ENCODE measurements at regions not wholly inside any gene's neighbourhood (a gene's known extent, or its start where the extent isn't known, plus 50 kb on each side); places are given as distances from the start of the nearest gene placed in this dataset.
"Not testable (repeated sequence)": the region's sequence is repeated elsewhere in the genome, so short reads cannot be mapped to it uniquely, and the experiment has no call there.

DNA sequence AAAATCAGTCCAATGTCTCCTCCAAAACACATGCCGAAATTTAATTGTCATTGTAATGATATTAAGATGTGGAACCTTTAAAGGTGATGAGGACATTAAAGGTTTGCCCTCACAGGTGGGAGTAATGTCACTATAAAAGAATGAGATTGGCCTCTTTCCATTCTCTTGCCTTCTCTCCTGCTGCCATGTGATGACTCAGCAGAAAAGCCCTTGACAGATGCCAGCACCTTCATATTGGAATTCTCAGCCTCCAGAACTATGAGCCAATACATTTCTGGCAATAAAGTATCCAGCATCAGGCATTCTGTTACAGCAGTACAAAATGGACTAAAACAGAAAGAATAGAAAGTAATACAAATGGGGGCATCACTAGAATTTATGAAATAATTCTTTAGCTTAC lies 609.7 kb downstream of the SLC16A7 start:
- no peak for DNase-seq

DNA sequence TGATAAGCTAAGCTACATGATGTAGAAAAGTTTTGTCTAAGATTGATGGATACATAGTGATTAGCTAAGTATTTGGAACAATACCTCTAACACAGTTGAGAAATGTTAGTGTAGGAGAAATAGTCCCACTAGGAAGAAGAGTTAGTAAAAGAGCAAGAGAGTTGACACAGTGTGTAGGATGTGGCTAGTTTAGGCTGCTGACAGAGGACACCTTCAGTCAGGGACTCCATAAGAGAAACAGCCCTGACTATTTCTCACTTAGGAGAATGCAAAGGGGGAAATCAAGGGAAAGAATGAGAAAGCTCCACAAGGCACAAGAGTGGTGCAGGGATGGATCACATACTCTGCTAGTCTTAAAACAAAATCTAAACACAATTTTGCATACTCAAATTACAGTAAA lies 613.7 kb downstream of the SLC16A7 start:
- peak in 1 of 2 experiments; percentile 17 for DNase-seq

DNA sequence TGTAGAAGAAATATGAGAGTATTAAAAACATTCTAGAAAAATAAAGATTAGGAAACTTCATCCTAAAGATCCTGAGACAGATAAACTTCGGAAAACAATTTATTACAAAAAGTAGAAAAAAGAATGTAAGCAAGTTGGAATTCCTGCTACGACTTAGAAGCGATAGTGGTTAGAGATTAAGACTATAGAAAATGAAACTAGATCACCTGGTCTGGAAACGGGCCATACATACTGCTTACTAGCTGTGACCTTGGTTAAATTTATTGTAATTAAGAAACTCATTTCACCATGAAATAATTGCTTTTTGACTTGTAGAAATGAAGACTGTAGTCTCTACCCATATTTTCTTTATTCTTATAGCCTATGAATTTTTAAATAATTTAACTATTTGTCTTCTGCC lies 614.1 kb downstream of the SLC16A7 start:
- DNase-seq = peak in 1 of 2 experiments; percentile 4

DNA sequence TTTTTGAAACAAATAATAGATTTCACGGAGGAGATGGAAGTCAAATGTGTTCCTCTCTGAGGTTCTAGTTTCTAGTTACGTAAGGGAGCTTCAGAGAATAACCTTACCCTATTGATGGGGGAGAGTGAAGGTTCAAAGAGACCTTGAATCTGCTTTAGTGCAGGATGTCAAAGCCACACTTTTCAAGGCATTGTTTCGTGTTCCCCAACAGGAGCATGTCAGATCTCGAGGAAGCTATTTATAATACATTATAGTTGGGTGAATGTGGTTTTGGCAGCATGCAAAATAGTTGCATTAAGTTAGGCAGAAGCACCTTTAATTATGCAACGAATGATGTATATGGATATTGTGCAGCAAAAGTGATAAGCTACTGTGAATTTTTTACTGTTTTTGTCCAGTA lies 614.9 kb downstream of the SLC16A7 start:
- DNase-seq = peak; percentile 15 to 51

DNA sequence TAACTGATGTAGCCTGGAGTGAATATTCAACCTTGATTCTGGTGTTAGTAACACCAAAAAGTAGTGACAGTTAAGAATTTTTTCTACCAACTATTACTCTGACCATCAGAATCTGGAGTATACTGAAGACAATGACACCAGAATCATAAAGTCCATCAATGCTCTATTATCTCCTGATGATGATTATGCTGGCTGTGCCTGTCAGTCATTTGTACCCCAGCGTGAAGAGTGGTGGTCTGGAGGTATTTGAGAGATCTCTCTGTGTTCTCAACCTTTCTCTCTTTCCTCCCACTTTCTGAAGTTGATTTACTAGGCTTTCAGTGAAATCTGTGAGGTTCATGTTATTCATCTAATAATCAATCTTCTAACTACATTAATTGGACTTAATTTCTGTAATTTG lies 615.4 kb downstream of the SLC16A7 start:
- no peak for DNase-seq

DNA sequence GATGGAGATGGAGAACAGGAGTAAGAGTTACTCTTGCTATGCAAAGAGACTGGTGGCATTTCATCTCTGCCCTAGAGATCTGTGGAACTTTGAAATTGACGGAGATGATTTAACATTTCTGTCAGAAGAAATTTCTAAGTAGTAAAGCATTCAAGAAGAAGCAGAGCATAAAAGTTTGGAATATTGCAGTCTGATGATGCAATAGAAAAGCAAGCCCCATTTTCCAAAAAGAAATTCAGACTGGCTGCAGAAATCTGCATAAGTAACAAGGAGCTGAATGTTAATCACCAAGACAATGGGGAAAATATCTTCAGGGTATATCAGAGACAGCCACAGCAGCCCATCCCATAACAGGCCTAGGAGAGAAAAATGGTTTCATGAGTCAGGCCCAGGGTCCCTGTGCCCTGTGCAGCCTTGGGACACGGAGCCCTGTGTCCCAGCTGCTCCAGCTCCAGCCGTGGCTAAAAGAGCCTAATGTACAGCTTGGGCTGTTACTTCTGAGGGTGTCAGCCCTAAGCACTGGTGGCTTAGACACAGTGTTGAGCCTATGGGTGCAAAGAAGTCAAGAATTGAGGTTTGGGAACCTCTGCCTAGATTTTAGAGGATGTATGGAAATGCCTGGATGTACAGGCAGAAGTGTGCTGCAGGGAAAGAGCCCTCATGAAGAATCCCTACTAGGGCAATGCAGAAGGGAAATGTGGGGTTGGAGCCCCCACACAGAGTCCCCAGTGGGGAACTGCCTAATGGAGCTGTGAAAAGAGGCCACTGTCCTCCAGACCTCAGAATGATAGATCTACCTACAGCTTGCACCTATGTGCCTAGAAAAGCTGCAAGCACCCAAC lies 616.6 kb downstream of the SLC16A7 start:
- no peak for DNase-seq

DNA sequence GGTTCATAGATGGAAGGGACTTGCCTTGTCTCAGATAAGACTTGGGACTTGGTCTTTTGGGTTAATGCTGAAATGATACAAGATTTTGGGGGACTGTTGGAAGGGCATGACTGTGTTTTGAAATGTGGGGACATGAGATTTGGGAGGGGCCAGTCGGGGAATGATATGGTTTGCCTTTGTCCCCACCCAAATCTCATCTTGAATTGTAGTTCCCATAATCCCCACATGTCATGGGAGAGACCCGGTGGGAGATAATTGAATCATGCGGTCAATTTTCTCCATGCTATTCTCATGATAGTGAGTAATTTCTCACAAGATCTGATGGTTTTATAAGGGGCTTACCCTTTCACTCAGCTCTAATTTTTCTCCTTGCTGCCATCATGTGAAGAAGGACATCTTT lies 617.4 kb downstream of the SLC16A7 start:
- not testable (repeated sequence) for DNase-seq

DNA sequence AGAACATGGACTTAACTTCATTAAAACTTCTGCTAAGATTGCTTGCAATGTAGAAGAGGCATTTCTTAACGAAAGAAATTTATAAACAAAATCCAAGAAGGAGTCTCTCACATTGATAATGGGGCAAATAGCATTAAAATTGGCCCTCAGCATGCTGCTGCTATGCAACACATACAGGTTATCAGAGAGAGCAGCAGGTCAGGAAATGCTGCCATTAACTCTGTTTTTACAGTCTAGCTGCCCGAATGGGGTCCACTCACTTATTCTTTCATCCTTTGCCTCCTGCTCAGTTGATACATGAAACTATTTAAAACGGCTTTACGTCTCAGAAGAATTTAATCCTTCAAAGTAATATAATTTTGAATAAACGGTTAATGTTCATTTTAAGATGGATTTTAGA lies 620.4 kb downstream of the SLC16A7 start:
- DNase-seq = no peak

DNA sequence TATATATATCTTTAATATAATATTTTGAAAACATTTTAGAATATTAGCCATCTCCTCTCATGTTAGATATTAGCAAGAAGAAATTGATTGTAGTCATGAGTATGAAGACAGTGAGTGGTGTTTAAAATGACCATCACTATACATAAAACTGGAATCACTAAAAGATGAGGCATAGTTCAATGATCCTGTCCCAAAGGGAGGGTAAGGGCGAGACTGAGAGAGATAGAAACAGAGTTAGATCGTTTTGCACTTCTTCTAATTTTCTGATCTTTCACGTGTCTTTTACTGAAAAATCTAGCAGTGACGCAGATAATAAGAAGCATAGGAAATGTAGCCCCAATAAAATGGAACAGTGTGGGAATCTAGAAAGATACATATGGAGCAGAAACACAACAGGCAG lies 627.4 kb downstream of the SLC16A7 start:
- no peak for DNase-seq

DNA sequence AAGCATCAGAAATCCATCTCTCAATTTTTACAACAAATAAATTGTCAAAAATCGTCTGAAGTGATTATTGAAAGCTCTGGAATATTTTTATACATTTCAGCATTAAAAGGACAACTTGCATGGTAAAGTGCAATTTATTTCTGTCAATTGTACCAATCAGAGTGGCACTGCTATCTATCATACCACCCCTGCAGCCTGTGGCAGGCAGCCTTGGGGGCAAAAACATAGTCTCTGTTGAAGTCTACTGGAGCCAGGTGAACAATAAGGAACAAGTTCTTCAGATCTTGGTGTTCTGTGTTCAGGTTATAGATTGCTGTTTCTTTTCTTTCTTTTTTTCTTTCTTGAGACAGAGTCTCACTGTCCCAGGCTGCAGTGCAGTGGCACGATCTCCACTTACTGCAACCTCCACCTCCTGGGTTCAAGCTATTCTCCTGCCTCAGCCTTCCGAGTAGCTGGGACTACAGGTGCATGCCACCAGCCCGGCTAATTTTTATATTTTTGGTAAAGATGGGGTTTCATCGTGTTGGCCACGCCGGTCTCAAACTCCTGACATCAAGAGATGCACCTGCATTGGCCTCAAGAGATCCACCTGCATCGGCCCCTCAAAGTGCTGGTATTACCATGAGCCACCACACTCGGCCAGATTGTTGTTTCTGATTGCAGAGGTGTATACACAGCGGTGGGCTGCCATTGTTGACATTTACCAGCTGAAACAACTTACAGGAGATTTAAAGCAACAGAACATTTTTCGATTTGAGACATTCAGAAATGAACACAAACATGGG lies 629.6 kb downstream of the SLC16A7 start:
- DNase-seq = no peak

DNA sequence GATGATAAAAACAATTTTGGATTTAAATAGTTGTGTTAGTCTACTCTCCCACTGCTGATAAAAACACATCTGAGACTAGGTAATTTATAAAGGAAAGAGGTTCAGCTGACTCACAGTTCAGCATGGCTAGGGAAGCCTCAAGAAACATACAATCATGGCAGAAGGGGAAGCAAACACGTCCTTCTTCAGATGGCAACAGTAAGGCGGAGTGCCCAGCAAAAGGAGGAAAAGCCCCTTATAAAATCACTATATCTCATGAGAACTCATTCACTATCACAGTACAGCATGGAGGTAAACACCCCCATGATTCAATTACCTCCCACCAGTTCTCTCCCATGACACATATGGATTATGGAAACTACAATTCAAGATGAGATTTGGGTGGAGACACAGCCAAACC lies 632.1 kb downstream of the SLC16A7 start:
- no peak for DNase-seq

DNA sequence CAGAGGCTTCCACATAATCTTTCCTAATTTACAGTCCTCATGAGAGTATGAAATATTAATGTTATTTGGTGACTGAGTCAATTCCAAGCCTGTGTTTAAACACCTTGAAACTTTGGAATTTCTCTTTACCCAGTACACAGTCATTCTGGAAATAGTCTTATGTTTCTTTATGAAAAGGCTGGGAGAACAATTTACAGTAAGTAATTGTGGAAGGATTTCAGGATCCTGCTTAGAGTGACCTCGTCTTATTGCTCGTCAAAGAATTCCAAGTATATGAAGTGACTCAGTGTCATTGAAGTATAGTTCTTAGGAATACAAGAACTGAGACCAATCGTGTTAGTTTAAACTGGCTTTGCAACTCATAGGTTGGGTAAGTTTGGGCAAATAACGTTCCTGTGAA lies 634.2 kb downstream of the SLC16A7 start:
- DNase-seq = no peak

DNA sequence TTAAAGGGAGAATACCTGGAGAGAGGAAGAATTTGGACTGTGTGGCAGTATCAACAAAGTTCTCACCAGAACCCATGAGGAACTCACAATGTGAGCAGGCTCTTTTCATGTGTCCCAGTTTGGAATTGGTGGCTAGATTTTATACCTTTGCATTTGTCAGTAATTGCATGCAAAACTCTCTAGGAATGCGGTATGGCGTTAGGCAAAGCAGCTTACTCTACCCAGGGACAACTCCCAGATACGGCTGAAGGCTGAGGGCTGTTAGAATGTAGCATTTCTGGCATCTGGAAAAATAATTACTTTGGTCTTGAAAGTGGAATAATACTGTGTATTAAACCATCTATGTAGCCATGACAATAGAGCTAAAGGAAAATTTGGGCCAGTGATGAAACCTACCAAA lies 635.5 kb downstream of the SLC16A7 start:
- DNase-seq = peak; percentile 82 to 90

DNA sequence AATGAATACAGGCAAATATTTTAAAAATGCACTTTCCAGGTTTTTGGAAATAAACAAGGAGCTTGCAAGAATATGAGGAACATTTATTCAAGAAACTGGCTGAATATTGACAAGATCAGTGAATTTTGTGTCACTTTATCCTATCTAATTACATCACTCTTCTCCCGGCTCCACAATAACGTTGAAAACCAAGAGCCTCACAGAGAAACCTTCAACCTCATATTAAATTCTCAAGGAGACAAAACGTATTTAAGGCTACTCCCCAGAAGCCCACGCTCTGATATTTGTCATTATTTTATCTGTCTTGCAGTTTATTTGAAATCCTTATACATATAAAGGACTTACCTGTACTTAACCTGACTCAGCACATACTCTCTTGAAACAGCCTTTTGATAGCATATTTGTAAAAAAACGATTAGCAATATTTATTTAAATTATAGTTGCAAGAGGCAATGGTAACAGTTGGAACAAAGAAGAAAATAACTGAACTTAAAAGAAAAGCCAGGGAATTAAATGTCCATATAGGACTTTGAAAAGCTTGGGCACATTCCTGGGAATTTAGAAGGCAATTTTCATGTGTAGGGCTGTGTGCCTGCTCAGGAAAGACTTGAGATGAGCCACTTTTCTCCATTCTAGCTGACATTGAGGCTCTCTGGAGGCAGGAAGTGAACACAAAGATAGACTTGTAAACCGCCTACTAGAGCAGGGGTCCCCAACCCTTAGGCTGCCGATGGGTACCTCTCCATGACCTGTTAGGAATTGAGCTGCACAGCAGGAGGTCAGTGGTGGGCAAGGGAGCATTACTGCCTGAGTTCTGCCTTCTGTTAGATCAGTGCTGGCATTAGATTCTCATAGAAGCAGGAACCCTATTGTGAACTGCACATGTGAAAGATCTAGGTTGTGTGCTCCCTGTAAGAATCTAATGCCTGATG lies 636.4 kb downstream of the SLC16A7 start:
- no peak for DNase-seq

DNA sequence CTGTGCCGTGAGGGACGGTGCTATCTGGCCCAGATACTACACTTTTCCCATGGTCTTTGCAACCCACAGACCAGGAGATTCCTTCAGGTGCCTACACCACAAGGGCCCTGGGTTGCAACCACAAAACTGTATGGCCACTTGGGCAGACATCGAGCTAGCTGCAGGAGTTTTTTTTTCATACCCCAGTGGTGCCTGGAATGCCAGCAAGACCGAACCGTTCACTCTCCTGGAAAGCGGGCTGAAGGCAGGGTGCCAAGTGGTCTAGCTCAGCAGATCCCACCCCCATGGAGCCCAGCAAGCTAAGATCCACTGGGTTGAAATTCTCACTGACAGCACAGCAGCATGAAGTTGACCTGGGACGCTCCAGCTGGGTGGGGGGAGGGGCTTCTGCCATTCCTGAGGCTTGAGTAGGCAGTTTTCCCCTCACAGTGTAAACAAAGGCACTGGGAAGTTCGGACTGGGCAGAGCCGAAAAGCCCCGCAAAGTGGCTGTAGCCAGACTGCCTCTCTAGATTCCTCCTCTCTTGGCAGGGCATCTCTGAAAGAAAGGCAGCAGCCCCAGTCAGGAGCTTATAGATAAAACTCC lies 638.9 kb downstream of the SLC16A7 start:
- not testable (repeated sequence) for DNase-seq

DNA sequence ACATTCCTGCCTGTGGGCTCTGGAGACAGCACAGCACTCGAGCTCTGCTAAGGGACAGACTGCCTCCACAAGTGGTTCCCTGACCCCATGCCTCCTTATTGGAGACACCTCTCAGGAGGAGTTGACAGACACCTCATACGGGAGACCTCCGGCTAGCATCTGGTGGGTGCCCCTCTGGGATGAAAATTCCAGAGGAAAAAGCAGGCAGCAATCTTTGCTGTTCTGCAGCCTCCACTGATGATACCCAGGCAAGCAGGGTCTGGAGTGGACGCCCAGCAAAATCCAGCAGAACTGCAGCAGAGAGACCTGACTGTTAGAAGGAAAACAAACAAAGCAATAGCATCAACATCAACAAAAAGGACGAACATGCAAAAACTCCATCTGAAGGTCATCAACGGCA lies 639.4 kb downstream of the SLC16A7 start:
- no peak for DNase-seq

DNA sequence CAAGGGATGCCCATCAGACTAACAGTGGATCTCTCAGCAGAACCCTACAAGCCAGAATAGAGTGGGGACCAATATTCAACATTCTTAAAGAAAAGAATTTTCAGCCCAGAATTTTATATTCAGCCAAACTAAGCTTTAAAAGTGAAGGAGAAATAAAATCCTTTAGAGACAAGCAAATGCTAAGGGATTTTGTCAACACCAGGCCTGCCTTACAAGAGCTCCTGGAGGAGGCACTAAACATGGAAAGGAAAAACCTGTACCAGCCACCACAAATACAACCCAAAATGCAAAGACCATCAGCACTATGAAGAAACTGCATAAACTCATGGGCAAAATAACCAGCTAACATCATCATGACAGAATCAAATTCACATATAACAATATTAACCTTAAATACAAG lies 640.6 kb downstream of the SLC16A7 start:
- not testable (repeated sequence) for DNase-seq

DNA sequence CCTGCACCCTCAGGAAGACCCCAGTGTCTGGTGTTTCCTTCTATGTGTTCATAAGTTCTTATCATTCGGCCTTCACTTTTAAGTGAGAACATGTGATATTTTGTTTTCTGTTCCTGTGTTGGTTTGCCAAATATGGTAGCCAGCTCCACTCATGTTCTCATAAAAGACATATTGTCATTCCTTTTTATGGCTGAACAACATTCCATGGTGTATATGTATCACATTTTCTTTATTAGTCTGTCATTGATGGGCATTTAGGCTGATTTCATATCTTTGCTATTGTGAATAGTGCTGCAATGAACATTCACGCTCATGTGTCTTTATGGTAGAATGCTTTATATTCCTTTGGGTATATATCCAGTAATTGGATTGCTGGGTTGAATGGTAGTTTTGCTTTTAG lies 645.1 kb downstream of the SLC16A7 start:
- no peak for DNase-seq

DNA sequence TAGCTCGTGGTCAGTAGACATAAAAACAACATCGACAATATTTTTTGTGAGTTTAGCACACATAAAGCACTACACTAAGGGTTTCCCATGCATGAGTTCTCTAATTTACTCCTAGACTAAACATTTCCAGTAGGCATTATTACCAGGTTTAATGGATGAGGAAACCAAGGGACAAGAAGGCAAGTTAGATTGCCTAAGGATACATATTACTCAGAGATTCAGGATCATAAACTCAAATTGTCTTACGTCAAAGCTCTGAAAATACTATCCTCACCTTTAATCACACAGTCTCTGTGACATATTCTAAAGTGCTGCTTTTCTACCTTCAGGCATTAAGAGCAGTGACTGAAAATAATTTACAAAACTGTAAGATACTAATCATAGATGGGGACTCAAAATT lies 655.3 kb downstream of the SLC16A7 start:
- DNase-seq = no peak

DNA sequence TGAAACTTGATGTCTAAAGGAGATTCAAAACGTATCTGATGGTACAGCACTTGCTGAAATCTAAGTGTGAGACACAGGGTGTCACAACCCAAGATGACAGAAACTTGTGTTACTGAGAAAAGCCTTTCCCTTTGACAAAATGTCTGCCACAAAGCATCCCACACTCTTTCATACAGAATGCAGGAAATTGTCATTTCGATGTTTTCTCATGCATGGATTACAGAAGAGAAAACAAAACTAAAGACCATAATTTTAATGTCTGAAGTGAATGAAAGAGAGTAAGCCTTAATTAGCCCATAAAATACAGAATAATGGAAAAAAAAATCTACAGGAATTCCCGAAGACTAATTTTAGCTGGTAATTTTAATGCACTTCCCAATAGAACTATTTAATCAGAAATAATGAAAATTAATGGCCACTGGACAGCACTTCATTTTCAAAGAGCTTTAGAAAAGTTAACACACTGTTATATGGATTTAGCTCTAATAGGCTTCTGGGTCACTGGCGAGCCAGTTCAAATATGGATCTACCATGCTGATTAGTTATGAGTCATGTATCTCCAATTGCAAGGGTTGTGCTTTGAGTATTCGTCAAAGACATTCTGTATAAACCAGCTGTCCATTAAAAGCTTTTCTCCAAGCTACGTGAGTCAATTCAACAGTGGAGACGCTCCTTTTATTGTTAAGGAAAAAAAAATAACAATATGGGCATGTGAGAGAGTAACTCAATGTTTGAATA lies 656.7 kb downstream of the SLC16A7 start:
- no peak for DNase-seq

DNA sequence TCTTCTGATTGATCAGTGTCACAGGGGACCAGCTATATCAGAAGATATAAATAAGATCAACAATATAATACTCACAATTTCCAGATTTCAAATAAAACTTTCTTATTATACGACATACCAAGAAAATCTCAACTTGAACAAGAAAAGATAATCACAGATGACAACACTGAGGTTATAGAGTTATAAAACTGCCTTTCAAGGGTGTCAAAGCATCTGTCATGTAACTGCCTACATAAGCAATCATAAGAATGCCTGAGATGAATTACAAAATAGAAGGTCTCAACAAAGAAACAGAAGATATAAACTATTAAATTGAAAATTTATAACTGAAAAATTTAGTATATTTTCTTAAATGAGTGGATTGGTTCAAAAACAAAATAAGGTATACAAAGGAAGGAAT lies 659.2 kb downstream of the SLC16A7 start:
- DNase-seq = no peak

DNA sequence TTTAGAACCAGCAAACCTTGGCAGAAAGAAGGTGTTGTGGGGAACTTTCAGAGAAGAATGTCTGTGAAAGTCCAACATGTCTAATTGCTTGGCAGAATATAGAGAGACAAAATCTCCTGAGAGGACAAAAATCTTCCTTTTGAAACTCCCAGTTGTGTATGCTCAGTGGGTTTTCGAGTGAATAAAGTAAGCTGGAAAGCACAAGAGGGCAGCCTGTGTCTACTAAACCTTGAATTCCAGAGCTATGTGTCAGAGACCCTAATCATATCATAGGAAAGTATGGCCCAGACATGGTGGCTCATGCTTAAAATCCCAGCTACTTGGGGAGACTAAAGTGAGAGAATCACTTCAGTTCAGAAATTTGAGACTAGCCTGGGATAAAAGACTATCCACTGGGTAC lies 661.2 kb downstream of the SLC16A7 start:
- DNase-seq = no peak
